Stimulated activated CD4-positive, alpha-beta T cell treated with anti-CD3 and anti-CD28 coated beads, Interleukin-2, amount 100 ng/mL, for 48 hours (primary cell): ENCODE measurements at regions not wholly inside any gene's neighbourhood (a gene's known extent, or its start where the extent isn't known, plus 50 kb on each side); places are given as distances from the start of the nearest gene placed in this dataset.

Experiments
- DNase-seq, 2 donors: peaks; one replicate each; pipeline ENCODE4 v3.0.0-alpha.2; 2020

DNA sequence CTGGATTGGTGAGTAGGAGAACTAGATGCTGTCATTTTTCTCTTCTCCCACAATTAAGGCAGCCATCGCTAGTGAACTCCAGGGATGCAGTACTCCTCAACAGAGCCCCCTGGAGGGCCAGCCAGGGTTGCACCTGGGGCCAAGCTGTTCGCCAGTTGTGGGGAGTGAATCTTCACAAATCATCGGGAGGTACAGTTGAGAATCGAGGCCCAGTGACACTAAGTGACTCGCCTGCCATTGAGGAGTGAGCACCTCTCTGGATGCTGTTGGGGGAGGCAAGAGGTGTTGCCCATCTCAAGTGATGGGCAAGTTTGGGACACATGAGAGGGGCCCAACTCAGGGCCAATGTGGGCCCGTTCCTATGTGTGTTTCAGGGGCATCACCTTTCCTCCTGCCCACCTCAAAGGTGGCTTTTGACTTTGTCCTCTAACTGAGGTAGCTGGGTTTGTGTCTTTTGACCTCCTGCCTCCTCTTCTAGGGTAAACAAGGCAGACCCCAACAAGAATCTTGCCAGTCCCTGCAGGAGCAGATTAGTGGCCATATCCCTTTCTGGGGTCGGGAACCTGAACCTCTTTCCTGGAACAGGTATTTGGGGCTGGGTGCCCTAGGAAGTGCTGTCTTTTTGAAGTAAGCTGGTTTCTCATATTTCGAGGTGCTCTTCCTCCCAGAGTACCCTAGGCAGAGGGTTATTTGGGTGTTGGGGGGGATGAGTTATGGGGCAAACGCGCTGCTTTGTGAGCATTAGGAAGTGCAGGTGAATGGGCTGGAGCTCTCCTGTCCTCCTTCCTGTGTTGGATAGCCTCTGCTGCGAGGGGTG is 181.2 kb downstream of the MACROH2A1 start:
- no peak for DNase-seq

DNA sequence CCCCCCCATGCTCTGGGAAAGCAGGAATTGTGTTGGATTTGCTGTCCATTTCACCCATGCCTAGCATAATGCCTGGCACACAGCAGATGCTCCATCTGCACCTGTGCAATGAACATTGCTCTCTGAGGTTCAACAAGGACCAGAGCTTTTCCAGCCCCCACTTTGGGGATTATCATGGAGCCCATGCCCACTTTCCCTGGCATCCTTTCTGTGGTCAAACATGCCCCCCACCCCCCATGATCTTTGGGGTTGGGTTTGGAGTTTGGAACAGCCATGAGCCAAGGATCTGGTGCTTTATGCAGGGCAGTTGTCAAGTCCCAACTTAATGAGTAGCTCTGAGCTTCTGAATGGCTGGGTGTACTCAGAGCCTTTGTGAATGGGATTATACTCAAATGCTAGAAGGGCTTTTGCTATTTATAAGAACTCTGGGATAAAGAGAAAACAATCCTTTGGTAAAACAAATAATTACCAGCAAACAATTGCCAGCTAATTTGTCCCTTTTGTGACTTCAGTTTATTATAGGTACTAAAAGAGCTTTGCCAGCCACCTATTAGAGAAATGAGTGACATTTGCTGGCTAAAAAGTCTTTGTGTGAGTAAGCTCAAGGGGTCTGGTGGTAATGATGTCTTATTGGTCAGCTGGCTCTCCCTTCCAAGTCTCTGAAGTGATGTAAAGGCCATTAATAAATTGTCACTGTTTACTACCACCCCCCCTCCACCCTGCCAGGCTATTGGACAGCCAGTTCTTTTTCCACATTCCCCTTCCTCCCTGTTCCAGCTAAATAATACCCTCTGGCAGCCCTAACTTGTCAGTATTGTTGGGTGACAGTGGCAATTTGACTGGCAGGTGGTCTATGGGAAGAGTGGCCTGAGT is 182.3 kb downstream of the MACROH2A1 start:
- DNase-seq, result no peak

DNA sequence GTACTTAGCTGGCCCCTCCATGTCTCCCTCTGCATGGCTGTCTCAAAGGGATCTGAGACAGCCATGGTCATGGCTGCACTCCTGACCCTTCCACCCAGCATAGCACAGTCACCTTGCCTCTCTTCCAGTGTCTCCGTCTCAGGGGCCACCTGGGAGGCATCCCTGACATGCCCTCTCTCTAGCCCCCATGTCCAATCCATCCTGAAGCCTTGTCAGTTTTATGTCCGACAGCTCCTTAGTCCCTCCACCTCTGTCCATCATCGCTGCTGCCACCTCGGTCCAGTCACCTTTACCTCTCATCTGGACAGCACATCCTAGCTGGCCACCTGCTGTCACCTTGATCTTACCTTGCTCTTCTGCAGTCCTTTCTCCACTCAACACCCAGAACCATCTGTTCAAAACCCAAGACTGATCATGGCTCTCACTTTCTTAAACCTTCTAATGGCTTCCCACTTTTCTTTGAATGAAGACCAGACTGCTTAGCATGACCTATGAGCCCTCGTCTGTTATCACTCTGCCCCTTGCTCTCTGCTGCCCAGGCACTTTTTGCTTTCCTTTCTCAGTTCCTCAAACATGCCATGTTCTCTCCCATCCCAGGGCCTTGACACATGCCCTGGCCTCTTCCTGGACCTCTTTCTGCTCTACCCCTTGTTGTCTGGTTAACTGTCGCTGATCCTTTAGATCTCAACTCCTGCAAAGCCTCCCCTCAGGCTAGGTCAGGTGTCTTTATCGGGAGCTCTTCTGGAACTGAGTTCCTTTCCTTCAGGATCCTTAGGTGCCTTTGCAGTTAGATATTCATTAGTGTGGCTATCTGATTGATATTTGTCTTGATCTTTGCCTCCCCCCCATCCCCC is 181.8 kb upstream of the PITX1 start:
- DNase-seq, result no peak

DNA sequence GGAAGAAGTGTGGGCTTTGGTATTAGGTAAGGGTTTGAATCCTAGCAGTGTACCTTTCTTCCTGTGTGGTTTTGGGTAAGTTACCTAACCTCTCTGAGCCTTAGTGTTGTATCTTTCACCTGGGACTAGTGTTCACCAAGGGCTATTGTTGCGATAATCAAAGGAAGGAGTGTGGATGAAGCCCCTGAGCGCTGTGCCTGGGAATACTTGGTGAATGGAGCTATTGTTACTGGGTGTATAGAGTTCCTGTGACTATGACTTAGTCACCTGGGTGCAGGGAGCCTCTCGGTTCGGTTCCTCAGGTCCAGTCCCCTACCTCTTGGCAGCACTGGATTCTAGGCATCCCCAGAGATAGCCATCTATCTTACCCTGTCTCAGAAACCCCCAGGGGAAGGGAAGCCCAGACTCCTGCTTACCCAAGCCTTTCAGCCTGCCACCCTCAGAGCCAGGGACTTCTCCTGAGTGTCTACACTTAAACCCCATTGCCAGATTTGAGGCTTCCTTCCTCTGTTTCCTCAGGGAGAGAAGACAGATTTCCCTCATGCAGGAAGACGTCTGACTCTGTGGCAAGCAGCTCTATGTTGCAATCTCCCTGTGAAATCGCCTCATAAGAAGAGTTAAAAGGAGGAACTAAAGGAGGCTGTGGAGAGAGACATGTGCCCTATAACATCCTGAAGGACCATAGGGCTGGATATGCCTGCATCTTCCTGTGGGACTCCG is 181.0 kb upstream of the PITX1 start:
- no peak for DNase-seq

DNA sequence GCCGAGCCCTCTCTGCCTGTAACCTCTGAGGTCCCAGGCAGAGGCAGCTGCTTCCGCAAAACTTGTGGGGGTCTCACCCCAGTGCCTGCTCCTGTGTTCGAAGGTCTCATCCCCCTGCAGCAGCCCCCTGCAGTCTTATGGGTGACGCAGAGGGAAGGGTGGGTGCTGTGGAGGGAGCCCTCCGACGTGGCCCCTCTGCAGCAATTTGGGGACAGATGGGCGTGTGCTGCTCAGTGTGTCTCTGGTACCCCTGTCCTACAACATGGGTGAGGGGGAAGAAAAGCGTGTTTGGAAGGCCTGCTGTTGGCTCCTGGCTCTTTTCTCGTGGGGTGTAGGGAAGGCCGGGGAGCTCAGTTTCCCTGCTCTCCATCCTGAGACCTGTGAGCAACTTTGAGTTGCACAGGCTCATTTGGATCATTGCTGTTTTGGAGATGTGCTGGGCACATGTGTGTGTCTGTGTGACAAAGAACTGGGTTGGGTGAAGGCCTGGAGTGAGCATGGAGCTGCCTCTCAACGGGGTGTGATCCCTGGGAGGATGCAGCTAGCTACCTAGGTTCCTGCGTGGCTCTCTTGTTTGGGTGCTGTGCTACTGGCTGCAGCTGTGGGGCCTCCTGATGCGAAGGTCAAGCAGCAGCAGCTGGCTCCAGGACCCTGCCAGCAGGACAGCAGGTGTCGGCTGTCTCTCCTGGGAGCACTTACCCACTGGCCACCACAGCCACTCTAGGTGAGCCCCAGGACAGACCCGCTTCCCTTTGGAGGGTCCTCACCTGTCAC is 179.6 kb upstream of the PITX1 start:
- no peak for DNase-seq

- no peak for DNase-seq
These were observed 179.0 kb upstream of the PITX1 start for GRCh38 chr5:135213027-135213386.

- no peak for DNase-seq
These were observed 178.5 kb upstream of the PITX1 start for GRCh38 chr5:135212361-135213026.

DNA sequence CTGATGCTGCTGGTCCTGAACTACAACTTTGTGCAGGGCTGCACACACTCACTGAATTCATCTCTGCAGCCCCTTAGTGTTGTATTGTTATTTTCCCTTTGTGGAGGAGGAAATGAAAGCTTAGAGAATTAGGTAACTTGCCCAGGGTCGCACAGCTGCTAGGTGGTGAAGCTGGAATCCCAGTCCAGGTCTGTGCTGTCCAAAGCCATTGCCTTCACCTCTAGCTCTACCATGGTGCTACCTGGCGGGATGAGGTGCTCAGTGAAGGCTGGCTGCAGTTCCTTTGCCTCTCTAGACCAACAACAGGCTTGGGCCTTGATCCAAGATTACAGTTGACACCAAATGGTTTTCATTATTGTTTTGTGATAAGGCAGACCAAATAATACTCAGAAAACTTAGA is 177.8 kb upstream of the PITX1 start:
- no peak for DNase-seq

DNA sequence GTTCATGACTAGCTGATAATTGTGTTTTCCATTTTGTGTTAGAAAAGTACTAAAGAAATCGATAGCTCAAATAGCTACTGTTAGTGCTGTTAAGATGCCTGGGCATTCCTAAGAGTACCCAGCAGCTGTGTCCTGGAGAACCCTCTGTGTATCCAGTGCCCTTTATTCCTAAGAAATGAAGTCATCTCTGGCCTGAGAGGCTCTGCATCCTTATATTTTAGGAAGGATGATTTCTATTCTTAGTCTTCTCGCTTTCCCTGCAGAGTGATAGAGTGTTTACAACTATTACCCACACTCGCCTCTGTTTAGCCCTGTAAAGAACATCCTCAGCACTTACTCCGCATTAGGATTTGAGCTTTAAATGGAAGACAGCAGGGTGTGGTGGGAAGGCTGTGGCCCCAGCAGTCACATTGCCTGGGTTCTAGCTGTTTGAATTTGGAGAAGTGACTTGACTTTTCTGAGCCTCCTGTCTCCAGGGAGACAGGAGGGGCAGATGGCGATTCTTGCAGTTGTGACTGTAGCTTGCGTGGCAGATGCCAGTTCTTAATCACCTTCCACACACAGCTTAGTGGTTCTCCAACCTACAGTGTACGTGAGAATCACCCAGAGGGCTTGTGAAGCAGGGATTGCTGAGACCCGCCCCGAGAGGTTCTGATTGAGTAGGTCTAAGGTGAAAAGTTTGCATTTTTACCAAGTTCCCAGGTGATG is 177.2 kb upstream of the PITX1 start:
- DNase-seq, result no peak

DNA sequence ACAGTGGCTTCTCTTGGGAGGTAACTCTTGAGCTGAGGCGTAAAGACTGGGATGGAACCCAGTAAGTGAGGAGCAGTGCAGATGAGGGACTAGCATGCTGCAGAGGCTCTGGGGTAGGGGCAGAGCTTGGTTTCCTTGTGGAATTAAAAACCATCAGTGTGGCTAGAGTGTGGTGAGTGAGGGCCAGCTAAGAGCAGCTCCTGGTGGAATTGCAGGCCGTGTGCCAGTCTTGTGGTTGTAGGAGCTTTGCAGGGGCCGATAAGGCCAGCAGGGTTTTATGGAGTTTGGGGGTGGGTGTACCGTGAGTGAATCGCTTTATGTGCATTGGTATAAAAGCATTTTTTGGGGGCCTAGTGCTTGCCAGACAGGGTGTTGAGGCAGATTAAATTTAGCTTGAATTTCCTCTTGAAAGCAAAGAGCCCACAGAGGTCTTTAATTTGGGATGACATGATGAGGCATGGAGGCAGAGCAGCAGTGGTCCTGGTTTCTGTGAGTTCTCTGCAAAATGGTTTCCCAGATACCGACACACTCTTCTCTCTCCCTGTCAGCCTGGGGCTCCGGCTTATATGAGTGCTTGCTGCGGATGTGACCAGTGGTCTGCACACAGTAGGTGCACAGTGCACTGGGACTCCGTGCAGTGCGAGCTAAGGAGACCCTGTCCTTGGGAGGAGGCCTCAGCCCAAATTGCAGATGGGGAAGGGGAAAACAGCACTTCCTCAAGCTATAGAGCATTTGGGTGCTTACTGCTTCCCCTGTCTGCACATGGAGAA is 176.4 kb upstream of the PITX1 start:
- DNase-seq, result no peak

GRCh38 chr5:135208903-135209721 is 175.1 kb upstream of the PITX1 start:
- DNase-seq, result no peak

DNA sequence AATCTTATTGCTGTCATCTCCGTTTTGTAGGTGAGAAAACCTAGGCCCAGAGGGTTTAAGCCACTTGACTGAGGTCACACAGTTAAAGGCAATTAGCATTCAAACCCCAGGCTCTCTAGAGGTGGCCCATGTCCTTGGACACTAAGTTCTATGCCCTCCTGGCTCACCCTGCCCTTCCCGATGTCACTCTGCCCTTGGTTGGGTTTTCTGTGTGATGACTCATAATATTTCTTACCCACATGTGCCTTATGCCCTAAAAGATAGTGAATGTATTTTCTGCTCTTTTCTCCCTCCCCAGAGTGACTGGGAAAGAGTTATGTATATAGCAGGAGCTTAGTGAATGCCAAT is 174.5 kb upstream of the PITX1 start:
- DNase-seq, result no peak

DNA sequence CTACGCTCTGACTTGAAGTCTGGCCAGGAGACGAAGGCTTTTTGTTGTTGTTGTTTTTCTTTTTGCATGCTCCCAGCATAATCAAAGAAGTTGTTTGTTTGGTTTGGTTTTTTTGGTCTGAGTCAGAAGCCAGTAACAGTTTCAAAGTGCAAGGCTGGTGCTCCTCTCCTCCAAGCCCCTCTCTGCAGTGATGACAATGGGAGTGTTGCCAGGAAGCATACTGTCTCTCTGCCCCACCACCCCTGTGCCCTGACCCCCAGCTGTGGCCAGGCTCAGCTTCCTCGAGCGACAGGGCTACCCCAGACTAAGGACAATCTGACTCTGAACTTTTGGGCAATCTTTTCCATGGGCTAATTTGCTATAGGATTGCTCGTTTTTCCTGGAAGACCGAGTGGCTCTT is 173.8 kb upstream of the PITX1 start:
- DNase-seq, result no peak

DNA sequence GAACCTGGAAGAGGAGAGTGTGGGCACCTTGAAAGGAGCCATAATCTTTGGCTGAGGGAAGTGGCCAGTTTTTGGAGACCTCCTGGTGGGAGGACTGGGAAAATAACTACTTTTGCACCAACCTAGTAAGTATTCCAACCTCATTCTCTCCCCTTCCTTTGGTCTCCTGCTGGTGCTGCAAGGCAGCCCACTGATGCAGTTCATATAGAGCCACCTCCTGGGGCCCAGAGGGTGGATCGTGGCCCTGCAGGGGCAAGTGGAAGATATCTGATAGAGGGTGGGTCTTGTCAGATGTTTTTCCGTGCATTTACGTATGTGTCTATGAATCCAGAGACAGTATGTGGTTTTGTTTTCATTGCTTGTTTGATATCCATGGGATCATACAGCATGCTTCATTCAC is 172.8 kb upstream of the PITX1 start:
- DNase-seq, result no peak

DNA sequence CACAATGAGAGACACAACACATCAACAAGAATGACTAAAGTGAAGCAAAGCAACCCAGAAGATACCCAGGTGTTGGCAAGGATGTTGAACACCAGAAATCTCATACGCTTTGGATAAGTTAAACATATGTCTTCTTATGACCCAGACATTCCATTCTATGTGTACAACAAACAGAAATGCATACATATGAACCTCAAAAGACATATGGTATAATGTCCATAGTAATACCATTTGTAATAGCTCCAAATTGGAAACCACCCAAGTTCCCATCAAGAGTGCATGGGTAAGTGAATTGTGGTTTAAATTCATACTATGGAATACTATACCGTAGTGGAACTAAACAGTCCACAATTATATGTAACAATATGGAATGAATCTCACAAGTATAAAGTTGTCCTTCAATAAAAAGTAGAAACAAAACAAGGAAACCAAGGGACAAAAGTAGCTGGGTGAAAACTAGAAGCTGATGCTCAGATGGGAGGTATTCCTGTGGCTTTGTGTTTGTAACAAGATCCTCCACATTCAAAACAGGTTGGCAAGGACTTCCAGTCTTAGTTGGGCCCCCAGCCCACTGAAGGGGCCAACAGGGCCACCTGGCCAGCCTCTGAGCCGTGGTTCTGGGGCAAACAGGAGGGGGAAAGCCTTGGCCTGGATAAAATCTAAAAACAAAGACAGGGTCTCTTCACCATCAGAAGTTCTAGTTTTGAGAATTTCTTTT is 171.8 kb upstream of the PITX1 start:
- DNase-seq, result no peak

GRCh38 chr5:135204151-135204600 is 170.1 kb upstream of the PITX1 start:
- no peak for DNase-seq

GRCh38 chr5:135203593-135204036 is 169.6 kb upstream of the PITX1 start:
- no peak for DNase-seq

- no peak for DNase-seq
These were observed 169.0 kb upstream of the PITX1 start for GRCh38 chr5:135203019-135203418.
